ENCODE measurements at regions not wholly inside any gene's neighbourhood (a gene's known extent, or its start where the extent isn't known, plus 50 kb on each side); places are given as distances from the start of the nearest gene placed in this dataset.

DNA sequence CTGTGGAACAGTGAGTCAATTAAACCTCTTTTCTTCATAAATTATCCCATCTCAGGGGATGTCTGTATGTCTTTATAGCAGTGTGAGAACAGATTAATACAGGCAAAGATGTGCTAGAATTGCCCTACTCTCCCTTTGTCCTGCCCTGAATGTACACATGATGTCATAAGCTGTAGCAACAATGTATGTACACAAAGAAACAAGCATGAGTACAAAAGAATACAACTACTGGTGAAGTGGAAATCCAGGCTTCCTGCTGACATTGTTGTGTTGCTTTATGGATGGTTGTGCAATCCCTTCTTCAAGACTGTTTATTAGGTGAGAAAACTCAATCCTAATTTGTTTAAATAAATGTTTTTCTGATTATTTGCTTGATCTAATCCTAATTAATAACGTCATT, 446.6 kb downstream of the DSC3 start:
- TF ChIP-seq, protein P1, sequence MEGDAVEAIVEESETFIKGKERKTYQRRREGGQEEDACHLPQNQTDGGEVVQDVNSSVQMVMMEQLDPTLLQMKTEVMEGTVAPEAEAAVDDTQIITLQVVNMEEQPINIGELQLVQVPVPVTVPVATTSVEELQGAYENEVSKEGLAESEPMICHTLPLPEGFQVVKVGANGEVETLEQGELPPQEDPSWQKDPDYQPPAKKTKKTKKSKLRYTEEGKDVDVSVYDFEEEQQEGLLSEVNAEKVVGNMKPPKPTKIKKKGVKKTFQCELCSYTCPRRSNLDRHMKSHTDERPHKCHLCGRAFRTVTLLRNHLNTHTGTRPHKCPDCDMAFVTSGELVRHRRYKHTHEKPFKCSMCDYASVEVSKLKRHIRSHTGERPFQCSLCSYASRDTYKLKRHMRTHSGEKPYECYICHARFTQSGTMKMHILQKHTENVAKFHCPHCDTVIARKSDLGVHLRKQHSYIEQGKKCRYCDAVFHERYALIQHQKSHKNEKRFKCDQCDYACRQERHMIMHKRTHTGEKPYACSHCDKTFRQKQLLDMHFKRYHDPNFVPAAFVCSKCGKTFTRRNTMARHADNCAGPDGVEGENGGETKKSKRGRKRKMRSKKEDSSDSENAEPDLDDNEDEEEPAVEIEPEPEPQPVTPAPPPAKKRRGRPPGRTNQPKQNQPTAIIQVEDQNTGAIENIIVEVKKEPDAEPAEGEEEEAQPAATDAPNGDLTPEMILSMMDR (IDR thresholded peaks at IDR 0.05) = no peak
- TF ChIP-seq POLR2A (IDR thresholded peaks at IDR 0.05) = no peak

Measured in heart left ventricle (tissue), 13 donors.